K562 (cell line): ENCODE measurements at regions not wholly inside any gene's neighbourhood (a gene's known extent, or its start where the extent isn't known, plus 50 kb on each side); places are given as distances from the start of the nearest gene placed in this dataset.

ENCODE experiments used
- ATAC-seq: fragments of 200-7000 bp; cut with Tn5 transposase; 3 replicates; pipeline ENCODE4 v1.9.1; 2020; ENCODE audit warnings: moderate library complexity
- BruUV-seq: library from RNA; stranded (reverse); fragments of 400-500 nt; replicated peaks from 2 replicates; lab custom pipeline; 2021; lab: Mats Ljungman, UMichigan
- CTCF ChIA-PET: fragments of 300-600 bp; formaldehyde crosslinking; extraction: SDS; loops from one replicate; lab custom pipeline; 2021; ENCODE audit warnings: low intra/inter-chr PET ratio; lab: Yijun Ruan, JAX
- POLR2A ChIA-PET: fragments of 300-600, 350-650 bp; sonication (Branson Sonifier 250); formaldehyde crosslinking; extraction: SDS; loops from one replicate; lab custom pipeline; 2021; ENCODE audit warnings: antibody characterized with exemption, inconsistent platforms; lab: Yijun Ruan, JAX
- DNase-seq, 4 experiments: peaks; one replicate each; pipeline versions ENCODE4 v3.0.0 to v3.0.0-alpha.2; 2011 to 2018; ENCODE audit warnings: low spot score in 3 of 4, mixed read lengths in 3 of 4; ENCODE audit errors: extremely low read depth in 1 of 4
- FAIRE-seq: peaks from 2 replicates; lab custom pipeline; 2011; peaks lifted over from hg19 to GRCh38; lab: Jason Lieb, UNC
- H2AFZ ChIP-seq: 2 replicates; pipeline ENCODE4 v1.6.0; 2011; ENCODE audit warnings: low read depth, low read length, control low read depth, inconsistent platforms
- H3K27ac ChIP-seq: fragments of 200-600 bp; 3 replicates; pipeline ENCODE4 v1.8.0; 2011; ENCODE audit warnings: low read depth, mild to moderate bottlenecking, control low read depth, inconsistent platforms, low read length, moderate library complexity, mixed read lengths; ENCODE audit errors: extremely low read depth
- H3K27me3 ChIP-seq, 2 experiments: fragments of 300-600 bp in 1 of 2; 2 replicates in 1 of 2; 3 replicates in 1 of 2; pipeline versions ENCODE4 v1.6.0 to v1.8.0; 2011; ENCODE audit warnings: inconsistent platforms in 2 of 2, low read length in 2 of 2, mild to moderate bottlenecking in 1 of 2, mixed read lengths in 1 of 2, moderate library complexity in 1 of 2; ENCODE audit not compliant: control insufficient read depth in 2 of 2, insufficient read depth in 2 of 2
- H3K36me3 ChIP-seq: fragments of 300-600 bp; 3 replicates; pipeline ENCODE4 v1.8.0; 2011; ENCODE audit warnings: mild to moderate bottlenecking, low read length, inconsistent platforms; ENCODE audit not compliant: control insufficient read depth, insufficient read depth
- H3K4me1 ChIP-seq, 2 experiments: fragments of 200-600 bp in 1 of 2; replicated peaks in 1 of 2; 2 replicates in 1 of 2; 3 replicates in 1 of 2; pipeline versions ENCODE4 v1.5.1 to v1.8.0; 2011; ENCODE audit warnings: inconsistent platforms in 2 of 2, low read length in 2 of 2, mild to moderate bottlenecking in 1 of 2, mixed read lengths in 1 of 2, moderate library complexity in 1 of 2; ENCODE audit not compliant: control insufficient read depth in 2 of 2, insufficient read depth in 2 of 2
- H3K4me2 ChIP-seq: 2 replicates; pipeline ENCODE4 v1.6.1; 2011; ENCODE audit warnings: low read length, control low read depth, inconsistent platforms, mixed read lengths; ENCODE audit not compliant: insufficient read depth
- H3K4me3 ChIP-seq: fragments of 200-600 bp; sonication (generic), shearing (Covaris generic); 2 replicates; pipeline ENCODE4 v1.5.1; 2016; ENCODE audit warnings: control low read depth, inconsistent platforms
- H3K79me2 ChIP-seq: fragments of 200-600 bp; 3 replicates; pipeline ENCODE4 v1.8.0; 2011; ENCODE audit warnings: low read length, inconsistent platforms; ENCODE audit not compliant: control insufficient read depth, insufficient read depth
- H3K9ac ChIP-seq, 2 experiments: 2 replicates each; pipeline versions ENCODE4 v1.6.0 to v1.6.1; 2011; ENCODE audit warnings: low read depth in 2 of 2, low read length in 2 of 2, control low read depth in 1 of 2, inconsistent platforms in 1 of 2, mild to moderate bottlenecking in 1 of 2, mixed read lengths in 1 of 2; ENCODE audit not compliant: insufficient read depth in 1 of 2
- H3K9me1 ChIP-seq: one replicate; pipeline ENCODE4 v1.6.0; 2011; ENCODE audit warnings: inconsistent platforms, mild to moderate bottlenecking, low read length, moderate library complexity; ENCODE audit not compliant: control insufficient read depth, insufficient read depth
- H3K9me3 ChIP-seq: replicated peaks from 2 replicates; pipeline ENCODE4 v1.5.1; 2011; ENCODE audit warnings: low read depth, low read length, inconsistent platforms; ENCODE audit not compliant: control insufficient read depth, insufficient read depth
- H4K20me1 ChIP-seq: replicated peaks from 2 replicates; pipeline ENCODE4 v1.6.1; 2011; ENCODE audit warnings: low read length, inconsistent platforms, mixed read lengths; ENCODE audit not compliant: control insufficient read depth, insufficient read depth
- ARID1B ChIP-seq: fragments of 450-650 bp; IDR thresholded peaks from 2 replicates; pipeline ENCODE4 v1.6.1; 2016; ENCODE audit warnings: antibody characterized with exemption, mild to moderate bottlenecking, inconsistent platforms
- ASH1L ChIP-seq: fragments of 450-650 bp; IDR thresholded peaks from 2 replicates; pipeline ENCODE4 v1.6.1; 2018; ENCODE audit warnings: borderline replicate concordance, mild to moderate bottlenecking, low read depth; ENCODE audit not compliant: partially characterized antibody
- FUS ChIP-seq: fragments of 200-400 bp; formaldehyde crosslinking; optimal IDR thresholded peaks from 2 replicates; pipeline ENCODE3; 2017; ENCODE audit warnings: low read depth, low read length
- NR2C1 ChIP-seq, 2 experiments: fragments of 450-650 bp; IDR thresholded peaks; 2 replicates each; pipeline ENCODE4 v1.6.1; 2017; ENCODE audit warnings: mild to moderate bottlenecking in 2 of 2, antibody characterized with exemption in 1 of 2, inconsistent platforms in 1 of 2, missing compliant biosample characterization in 1 of 2, missing genetic modification characterization in 1 of 2
- PHF21A ChIP-seq: fragments of 450-650 bp; IDR thresholded peaks from 2 replicates; pipeline ENCODE4 v1.6.1; 2017; ENCODE audit warnings: low read depth, borderline replicate concordance
- SETDB1 ChIP-seq: IDR thresholded peaks from one replicate; pipeline ENCODE4 v1.6.1; 2012; ENCODE audit warnings: low read length, control low read depth, inconsistent platforms
- TAF9B ChIP-seq: fragments of 450-650 bp; IDR thresholded peaks from 2 replicates; pipeline ENCODE4 v1.6.1; 2018; ENCODE audit warnings: mild to moderate bottlenecking; ENCODE audit not compliant: partially characterized antibody
- ZNF316 ChIP-seq: fragments of 450-650 bp; IDR thresholded peaks from 2 replicates; pipeline ENCODE4 v1.6.1; 2016
- ZNF75A ChIP-seq: fragments of 450-650 bp; formaldehyde crosslinking; IDR thresholded peaks from 2 replicates; pipeline ENCODE4 v1.4.0; 2020; ENCODE audit warnings: mild to moderate bottlenecking
- WGBS: fragments of 100-300 bp; shearing (Covaris generic); methylation state at CpG from one replicate; pipeline ENCODE4 v1.1.6; 2016; ENCODE audit warnings: low coverage, mixed read lengths; ENCODE audit not compliant: insufficient coverage; ENCODE audit errors: missing lambda C conversion rate; 5-methylcytosine and 5-hydroxymethylcytosine counted together
- in situ Hi-C: fragments of 300-500 bp; cut with MboI; formaldehyde crosslinking; loops from 4 replicates; pipeline ENCODE4 v1.15.0; 2018; ENCODE audit warnings: inconsistent platforms, mixed read lengths
- intact Hi-C: fragments of 100-400 bp; cut with micrococcal nuclease; formaldehyde crosslinking; loops from 2 replicates; pipeline ENCODE4 v1.14.2; 2022
- TF ChIP-seq, protein P1 (sequence below): sonication (generic); formaldehyde crosslinking; IDR thresholded peaks from 2 replicates; pipeline ENCODE4 v1.8.0; 2022; ENCODE audit warnings: mild to moderate bottlenecking, missing genetic modification reagents

- Histone ChIP-seq H3K27me3 (no peaks in the 10 kb centered on the region), H3K4me2 (no peak overlapping the region), H3K9me3 (no peaks in the 10 kb centered on the region), H3K27ac (no peak overlapping the region), H3K9me1 (no peaks in the 10 kb centered on the region), H3K79me2 (no peaks in the 10 kb centered on the region), H3K4me3 (no peak overlapping the region), H2AFZ (no peak overlapping the region), H3K4me1 (no peaks in the 10 kb centered on the region), H3K36me3 (no peaks in the 10 kb centered on the region), H3K9ac (no peak overlapping the region), H4K20me1 (no peaks in the 10 kb centered on the region)
- DNase-seq (no peak), FAIRE-seq (no peak), ATAC-seq (no peak)
- BruUV-seq: no TSS peak
- in situ Hi-C loops: no loop called here
- ChIA-PET CTCF (no interaction called here), POLR2A (no interaction called here)
- 0% methylated on average over 1 of the region's 1 CpG for WGBS
- TF ChIP-seq ZNF316 (peak; percentile 11; the same call in 1 of the 2 replicates), ASH1L (no peak)
- intact Hi-C loops: no loop called here
These were observed 59.8 kb upstream of the GABRA6 start for GRCh38 chr5:161625673-161626072.

GRCh38 chr5:161614342-161614741 is 67.8 kb upstream of the GABRB2 start:
- no peak overlapping the region for H3K4me2 ChIP-seq
- no peak overlapping the region for H2AFZ ChIP-seq
- H3K27ac ChIP-seq: no peak overlapping the region
- no peaks in the 10 kb centered on the region for H3K79me2 ChIP-seq
- intact Hi-C loops: no loop called here
- in situ Hi-C loops: no loop called here
- no peaks in the 10 kb centered on the region for H3K36me3 ChIP-seq
- no peak overlapping the region for H3K9ac ChIP-seq
- no peak for ATAC-seq
- H4K20me1 ChIP-seq: no peaks in the 10 kb centered on the region
- no peak for FAIRE-seq
- TF ChIP-seq, protein P1, sequence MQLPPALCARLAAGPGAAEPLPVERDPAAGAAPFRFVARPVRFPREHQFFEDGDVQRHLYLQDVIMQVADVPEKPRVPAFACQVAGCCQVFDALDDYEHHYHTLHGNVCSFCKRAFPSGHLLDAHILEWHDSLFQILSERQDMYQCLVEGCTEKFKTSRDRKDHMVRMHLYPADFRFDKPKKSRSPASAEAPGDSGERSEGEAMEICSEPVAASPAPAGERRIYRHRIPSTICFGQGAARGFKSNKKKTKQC: no peak
- no peak for TF ChIP-seq SETDB1
- TF ChIP-seq ZNF75A: no peak
- no peak for TF ChIP-seq FUS
- TF ChIP-seq PHF21A: no peak
- TF ChIP-seq ARID1B: no peak
- TF ChIP-seq NR2C1 (IDR thresholded peaks at IDR 0.05): no peak
- TF ChIP-seq NR2C1 (tag; IDR thresholded peaks at IDR 0.05): no peak
- no peak for TF ChIP-seq TAF9B
- ChIA-PET POLR2A (no interaction called here), CTCF (no interaction called here)
- whole genome bisulfite sequencing: 0% methylated on average over 2 of the region's 2 CpGs
- no peaks in the 10 kb centered on the region; the same call in 1 of the 2 replicates for H3K9me3 ChIP-seq
- BruUV-seq: no TSS peak
- no peak for DNase-seq
- H3K4me3 ChIP-seq: no peak overlapping the region
- no peaks in the 10 kb centered on the region for H3K9me1 ChIP-seq
- H3K4me1 ChIP-seq: no peaks in the 10 kb centered on the region
- no peaks in the 10 kb centered on the region for H3K27me3 ChIP-seq
